Memory B cell (primary cell): ENCODE measurements at regions not wholly inside any gene's neighbourhood (a gene's known extent, or its start where the extent isn't known, plus 50 kb on each side); places are given as distances from the start of the nearest gene placed in this dataset.
"Not testable (repeated sequence)": the region's sequence is repeated elsewhere in the genome, so short reads cannot be mapped to it uniquely, and the experiment has no call there.

Experiments used
- ATAC-seq: fragments of 150-1000 bp; cut with Tn5 transposase; 2 replicates; pipeline ENCODE4 v1.10.0; 2021; ENCODE audit warnings: low read depth, mild to moderate bottlenecking, moderate library complexity
- DNase-seq, 2 donors: peaks; one replicate each; pipeline ENCODE4 v3.0.0; 2022; ENCODE audit warnings: low spot score in 2 of 2
- H3K27ac Mint-ChIP-seq: one replicate; pipeline ENCODE4 v1.8.0; 2022; ENCODE audit warnings: mild to moderate bottlenecking, moderate library complexity, mixed read lengths
- H3K27me3 Mint-ChIP-seq: one replicate; pipeline ENCODE4 v1.8.0; 2022; ENCODE audit warnings: mixed read lengths
- H3K36me3 Mint-ChIP-seq: one replicate; pipeline ENCODE4 v1.8.0; 2022; ENCODE audit warnings: mild to moderate bottlenecking, mixed read lengths
- H3K4me1 Mint-ChIP-seq: one replicate; pipeline ENCODE4 v1.8.0; 2022; ENCODE audit warnings: mixed read lengths
- H3K4me3 Mint-ChIP-seq: one replicate; pipeline ENCODE4 v1.8.0; 2022; ENCODE audit warnings: mild to moderate bottlenecking, moderate library complexity, mixed read lengths
- H3K9me3 Mint-ChIP-seq: one replicate; pipeline ENCODE4 v1.8.0; 2022; ENCODE audit warnings: mixed read lengths

DNA sequence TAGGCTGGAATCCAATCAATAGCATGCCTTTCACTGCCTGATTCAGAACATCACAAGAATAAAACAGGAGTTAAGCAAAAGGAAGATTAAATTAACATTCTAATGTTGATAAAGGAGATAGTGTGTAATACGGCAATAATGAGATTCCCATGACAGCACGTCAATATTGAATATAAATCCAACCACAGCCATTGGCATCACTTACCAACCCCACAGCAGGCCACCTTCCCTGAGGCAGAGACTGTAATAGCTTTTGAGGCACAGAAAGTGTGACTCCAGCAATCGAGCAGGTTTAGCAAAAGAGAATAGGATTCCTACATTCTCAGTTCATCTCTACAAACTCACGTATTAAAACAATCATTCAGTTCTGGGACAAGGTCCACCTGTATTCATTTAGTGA lies 954.6 kb upstream of the CDH18 start:
- not testable (repeated sequence) for ATAC-seq, DNase-seq, H3K27ac Mint-ChIP-seq, H3K9me3 Mint-ChIP-seq, H3K4me1 Mint-ChIP-seq, H3K4me3 Mint-ChIP-seq, H3K27me3 Mint-ChIP-seq, H3K36me3 Mint-ChIP-seq

- DNase-seq, H3K27ac Mint-ChIP-seq, H3K9me3 Mint-ChIP-seq, H3K4me3 Mint-ChIP-seq, ATAC-seq, H3K27me3 Mint-ChIP-seq, H3K36me3 Mint-ChIP-seq, H3K4me1 Mint-ChIP-seq: not testable (repeated sequence)
Observed at GRCh38 chr5:20940786-20941185, 952.8 kb upstream of the CDH18 start.

- ATAC-seq, H3K27me3 Mint-ChIP-seq, H3K27ac Mint-ChIP-seq, H3K4me3 Mint-ChIP-seq, DNase-seq, H3K36me3 Mint-ChIP-seq, H3K9me3 Mint-ChIP-seq, H3K4me1 Mint-ChIP-seq: not testable (repeated sequence)
Observed at GRCh38 chr5:20890936-20891335, 902.9 kb upstream of the CDH18 start.

- H3K4me1 Mint-ChIP-seq, H3K36me3 Mint-ChIP-seq, DNase-seq, H3K27ac Mint-ChIP-seq, H3K9me3 Mint-ChIP-seq, H3K27me3 Mint-ChIP-seq, H3K4me3 Mint-ChIP-seq, ATAC-seq: not testable (repeated sequence)
Observed at GRCh38 chr5:20875726-20876125, 887.7 kb upstream of the CDH18 start.

DNA sequence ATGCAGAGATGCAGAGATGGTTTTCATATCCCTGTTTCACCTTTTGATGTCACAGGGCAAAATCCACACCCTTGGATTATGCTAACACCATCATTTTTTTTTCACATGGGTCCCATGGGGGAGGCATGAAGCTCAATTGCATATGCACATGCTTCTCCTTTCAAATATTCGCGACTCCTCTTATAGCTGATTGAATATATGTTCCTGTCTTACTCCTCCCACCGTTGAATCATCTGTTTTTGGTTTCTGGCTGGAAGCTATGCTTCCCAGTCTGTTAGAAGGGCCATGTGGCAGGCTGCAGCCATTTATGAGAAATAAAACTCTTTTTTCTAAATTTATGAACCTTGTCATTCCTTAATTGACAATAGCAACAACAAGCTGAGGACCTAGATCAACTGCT lies 877.9 kb upstream of the CDH18 start:
- not testable (repeated sequence) for DNase-seq, H3K4me3 Mint-ChIP-seq, H3K36me3 Mint-ChIP-seq, ATAC-seq, H3K27me3 Mint-ChIP-seq, H3K4me1 Mint-ChIP-seq, H3K9me3 Mint-ChIP-seq, H3K27ac Mint-ChIP-seq

DNA sequence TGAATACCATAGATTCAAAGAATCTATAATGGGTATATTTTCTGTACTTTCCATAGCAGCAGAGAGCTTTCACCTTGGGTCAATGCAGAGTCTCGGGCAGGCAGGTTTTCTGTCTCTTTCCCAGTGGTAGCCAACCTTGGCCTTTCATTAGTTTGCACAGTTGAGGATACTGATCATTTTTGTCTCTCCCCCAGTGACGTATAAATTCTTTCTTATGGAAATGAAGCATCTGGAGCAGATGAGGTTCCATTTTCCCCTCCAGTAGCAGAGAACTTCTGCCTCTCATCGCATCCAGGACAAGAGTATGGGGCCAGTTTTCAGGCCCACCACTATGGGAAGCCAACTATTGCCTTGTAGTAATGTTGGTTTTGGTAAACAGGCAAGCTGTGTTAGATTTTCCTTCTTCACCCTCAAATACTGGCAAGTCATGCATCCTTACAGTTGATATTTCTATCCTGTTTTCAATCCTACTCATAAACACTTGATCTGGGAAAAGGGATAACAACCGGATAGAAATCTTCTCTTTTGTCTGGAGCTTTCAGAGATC lies 845.2 kb upstream of the CDH18 start:
- Mint-ChIP-seq H3K27ac (no peak overlapping the region), H3K4me3 (no peak overlapping the region)
- ATAC-seq: no peak

DNA sequence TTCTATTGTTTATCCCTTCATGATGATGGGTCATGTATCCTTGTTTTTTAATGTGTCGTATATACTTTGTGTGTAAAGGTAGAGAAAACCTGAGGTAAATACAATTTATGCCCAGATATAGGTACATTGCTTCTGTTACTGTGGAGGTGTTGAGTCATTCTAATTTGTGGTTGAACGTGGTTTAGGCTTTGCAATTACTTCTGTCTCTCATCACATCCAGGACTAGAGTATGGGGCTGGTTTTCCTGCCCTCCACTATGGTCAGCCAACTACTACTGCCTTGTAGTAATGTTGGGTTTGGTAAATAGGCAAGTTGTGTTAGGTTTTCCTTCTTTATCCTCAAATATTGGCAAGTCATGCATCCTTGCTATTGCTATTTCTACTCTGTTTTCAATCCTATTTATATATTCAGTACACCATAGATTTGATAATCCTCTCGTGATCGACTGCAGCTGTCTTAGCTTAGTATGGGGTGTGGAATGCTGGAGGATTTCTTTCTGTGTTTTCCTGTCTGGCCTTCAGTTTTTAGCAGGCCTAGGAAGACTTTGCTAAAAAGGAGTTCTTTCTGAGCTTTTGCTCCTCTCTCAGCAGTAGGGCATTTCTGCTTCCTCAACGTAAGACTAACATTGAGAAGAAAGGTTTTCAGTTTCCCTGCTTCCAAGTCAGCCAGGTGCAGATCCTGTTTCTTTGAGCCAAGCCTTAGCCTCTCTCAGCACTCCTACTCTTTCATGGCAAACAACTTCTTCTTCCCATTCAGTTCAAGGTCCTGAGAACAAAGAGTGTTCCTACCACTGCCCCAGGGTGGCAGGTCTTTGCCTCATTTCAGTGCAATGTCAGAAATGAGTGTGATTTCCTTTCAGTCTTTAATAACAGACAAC lies 844.4 kb upstream of the CDH18 start:
- Mint-ChIP-seq H3K4me1 (no peaks in the 10 kb centered on the region), H3K27ac (no peak overlapping the region), H3K27me3 (no peaks in the 10 kb centered on the region), H3K9me3 (no peaks in the 10 kb centered on the region), H3K4me3 (no peak overlapping the region), H3K36me3 (no peaks in the 10 kb centered on the region)
- DNase-seq: no peak
- no peak for ATAC-seq

More for the DNA sequence above, 845.2 kb upstream of the CDH18 start:
- no peaks in the 10 kb centered on the region for H3K9me3 Mint-ChIP-seq
- H3K36me3 Mint-ChIP-seq: no peaks in the 10 kb centered on the region
- H3K27me3 Mint-ChIP-seq: no peaks in the 10 kb centered on the region
- H3K4me1 Mint-ChIP-seq: no peaks in the 10 kb centered on the region
- no peak for DNase-seq

DNA sequence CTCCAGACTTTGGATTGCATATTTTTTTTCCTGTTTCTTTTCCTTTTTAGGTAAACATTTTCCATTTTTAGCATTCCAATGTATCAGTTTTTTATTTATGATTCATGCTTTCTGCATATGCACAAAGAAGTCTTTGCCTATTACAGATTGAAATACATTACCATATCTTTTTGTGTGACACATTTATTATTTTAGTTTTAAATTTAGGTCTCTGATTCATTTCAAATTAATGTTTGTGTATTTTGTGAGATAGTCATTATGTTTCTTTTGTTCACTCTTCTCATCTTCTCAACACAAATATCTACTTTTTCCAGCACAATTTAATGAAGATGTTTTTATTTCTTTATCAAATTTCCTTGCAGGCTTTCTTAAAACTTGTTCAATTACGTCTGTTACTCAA lies 838.0 kb upstream of the CDH18 start:
- not testable (repeated sequence) for H3K27me3 Mint-ChIP-seq, H3K9me3 Mint-ChIP-seq, H3K27ac Mint-ChIP-seq, DNase-seq, ATAC-seq, H3K4me3 Mint-ChIP-seq, H3K36me3 Mint-ChIP-seq, H3K4me1 Mint-ChIP-seq

GRCh38 chr5:20797216-20797615 lies 809.2 kb upstream of the CDH18 start:
- not testable (repeated sequence) for H3K4me3 Mint-ChIP-seq, DNase-seq, H3K27ac Mint-ChIP-seq, H3K36me3 Mint-ChIP-seq, ATAC-seq, H3K9me3 Mint-ChIP-seq, H3K27me3 Mint-ChIP-seq, H3K4me1 Mint-ChIP-seq

DNA sequence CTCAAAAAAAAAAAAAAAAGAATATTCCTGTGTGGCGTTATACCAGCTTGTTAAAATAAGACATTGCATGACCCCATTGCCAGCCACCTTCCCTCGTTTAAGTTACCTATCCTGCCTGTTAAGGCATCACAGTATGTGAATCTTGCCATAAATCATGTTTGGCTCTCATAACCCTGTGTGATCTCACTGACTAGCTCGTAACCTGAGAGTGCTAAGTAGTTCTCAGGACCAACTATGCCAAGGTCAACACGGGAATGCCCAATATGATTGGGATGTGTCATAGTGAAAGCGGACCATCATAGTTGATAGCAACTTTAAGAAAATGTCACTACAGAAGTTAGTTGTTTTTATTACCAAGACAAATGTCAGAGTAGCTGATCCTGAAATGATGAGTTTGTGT lies 796.8 kb upstream of the CDH18 start:
- H3K27ac Mint-ChIP-seq, DNase-seq, H3K36me3 Mint-ChIP-seq, H3K9me3 Mint-ChIP-seq, ATAC-seq, H3K4me3 Mint-ChIP-seq, H3K27me3 Mint-ChIP-seq, H3K4me1 Mint-ChIP-seq: not testable (repeated sequence)

DNA sequence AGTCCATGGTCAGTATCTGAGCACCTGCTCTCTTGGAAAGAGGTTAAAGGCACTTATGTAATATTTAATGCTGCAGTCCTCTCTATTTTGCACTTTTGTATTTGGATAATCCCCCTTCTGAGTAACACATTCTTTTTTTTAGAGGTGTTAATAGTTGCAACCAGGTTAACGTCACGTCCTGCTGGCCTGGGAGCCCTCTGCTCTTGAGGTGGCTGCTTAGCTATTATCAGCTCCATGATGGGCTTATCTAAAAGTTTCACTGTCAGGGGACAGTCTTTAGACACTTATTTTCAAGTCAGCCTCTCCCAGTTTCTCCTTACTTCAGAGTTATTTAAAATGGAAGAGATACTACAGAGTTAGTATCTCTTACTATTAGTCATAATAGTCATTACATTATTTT lies 795.5 kb upstream of the CDH18 start:
- DNase-seq, H3K27ac Mint-ChIP-seq, H3K4me3 Mint-ChIP-seq, H3K9me3 Mint-ChIP-seq, H3K36me3 Mint-ChIP-seq, H3K4me1 Mint-ChIP-seq, H3K27me3 Mint-ChIP-seq, ATAC-seq: not testable (repeated sequence)

- H3K36me3 Mint-ChIP-seq, H3K9me3 Mint-ChIP-seq, ATAC-seq, DNase-seq, H3K4me1 Mint-ChIP-seq, H3K4me3 Mint-ChIP-seq, H3K27me3 Mint-ChIP-seq, H3K27ac Mint-ChIP-seq: not testable (repeated sequence)
Observed at GRCh38 chr5:20771338-20771737, 783.3 kb upstream of the CDH18 start.

- not testable (repeated sequence) for H3K27me3 Mint-ChIP-seq, H3K9me3 Mint-ChIP-seq, H3K4me1 Mint-ChIP-seq, DNase-seq, H3K27ac Mint-ChIP-seq, ATAC-seq, H3K36me3 Mint-ChIP-seq, H3K4me3 Mint-ChIP-seq
Observed at GRCh38 chr5:20765074-20765473, 777.1 kb upstream of the CDH18 start.

- not testable (repeated sequence) for DNase-seq, ATAC-seq, H3K9me3 Mint-ChIP-seq, H3K36me3 Mint-ChIP-seq, H3K4me1 Mint-ChIP-seq, H3K27me3 Mint-ChIP-seq, H3K27ac Mint-ChIP-seq, H3K4me3 Mint-ChIP-seq
Observed at GRCh38 chr5:20759459-20759858, 771.5 kb upstream of the CDH18 start.

DNA sequence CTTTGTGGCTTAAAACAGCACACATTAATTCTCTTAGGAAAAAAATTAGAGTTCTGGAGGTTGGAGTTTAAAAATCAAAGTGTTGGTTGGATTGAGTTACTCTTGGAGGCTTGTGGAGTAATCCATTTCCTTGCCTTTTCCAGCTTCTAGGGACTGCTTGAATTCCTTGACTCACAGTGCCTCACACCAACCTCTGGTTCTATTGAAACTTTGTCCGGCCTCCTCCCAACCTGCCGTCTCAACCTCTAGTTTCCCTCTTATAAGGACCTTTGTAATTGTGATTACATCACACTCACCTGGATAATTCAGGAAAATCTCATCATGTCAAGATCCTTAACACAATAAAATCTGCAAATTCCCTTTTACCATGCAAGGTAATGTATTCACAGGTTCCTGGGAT lies 764.2 kb upstream of the CDH18 start:
- not testable (repeated sequence) for H3K27me3 Mint-ChIP-seq, ATAC-seq, H3K27ac Mint-ChIP-seq, DNase-seq, H3K4me3 Mint-ChIP-seq, H3K4me1 Mint-ChIP-seq, H3K36me3 Mint-ChIP-seq, H3K9me3 Mint-ChIP-seq
